GM12892 (cell line): ENCODE measurements at regions not wholly inside any gene's neighbourhood (a gene's known extent, or its start where the extent isn't known, plus 50 kb on each side); places are given as distances from the start of the nearest gene placed in this dataset.

ENCODE experiments used
- POLR2A ChIP-seq: IDR thresholded peaks from 2 replicates; pipeline ENCODE4 v1.6.1; 2011; ENCODE audit warnings: low read depth, low read length, control low read depth
- TAF1 ChIP-seq: IDR thresholded peaks from 2 replicates; pipeline ENCODE4 v1.6.1; 2011; ENCODE audit warnings: low read depth, mild to moderate bottlenecking, control low read depth, low read length, borderline replicate concordance

- TF ChIP-seq POLR2A: no peak
- no peak for TF ChIP-seq TAF1
Observed at GRCh38 chr11:91935120-91935519, 289.5 kb upstream of the FAT3 start.
